ENCODE measurements at regions not wholly inside any gene's neighbourhood (a gene's known extent, or its start where the extent isn't known, plus 50 kb on each side); places are given as distances from the start of the nearest gene placed in this dataset.

GRCh38 chr6:11333132-11333849 lies 100.8 kb upstream of the NEDD9 start:
- H3K4me3 ChIP-seq (ENCODE audit: low read length), result no peak overlapping the region
- no peaks in the 10 kb centered on the region for H3K27me3 ChIP-seq (ENCODE audit: insufficient read depth, low read length)
- H3K9me3 ChIP-seq (ENCODE audit: low read depth, low read length), result no peaks in the 10 kb centered on the region
- H3K4me1 ChIP-seq (ENCODE audit: insufficient read depth, low read length), result peaks cover 45% of the 10 kb centered on the region

GRCh38 chr6:11332463-11332862 lies 100.0 kb upstream of the NEDD9 start:
- Histone ChIP-seq H3K4me3 (ENCODE audit: low read length) (no peak overlapping the region), H3K9me3 (ENCODE audit: low read depth, low read length) (no peaks in the 10 kb centered on the region), H3K27me3 (ENCODE audit: insufficient read depth, low read length) (no peaks in the 10 kb centered on the region), H3K4me1 (ENCODE audit: insufficient read depth, low read length) (peaks cover 45% of the 10 kb centered on the region)

- Histone ChIP-seq H3K27me3 (ENCODE audit: insufficient read depth, low read length) (no peaks in the 10 kb centered on the region), H3K4me3 (ENCODE audit: low read length) (no peak overlapping the region), H3K4me1 (ENCODE audit: insufficient read depth, low read length) (peaks cover 45% of the 10 kb centered on the region), H3K9me3 (ENCODE audit: low read depth, low read length) (no peaks in the 10 kb centered on the region)
Measured at GRCh38 chr6:11331111-11331510, 98.6 kb upstream of the NEDD9 start.

- peaks cover 48% of the 10 kb centered on the region for H3K4me1 ChIP-seq (ENCODE audit: insufficient read depth, low read length)
- H3K27me3 ChIP-seq (ENCODE audit: insufficient read depth, low read length), result no peaks in the 10 kb centered on the region
- H3K9me3 ChIP-seq (ENCODE audit: low read depth, low read length), result no peaks in the 10 kb centered on the region
- no peak overlapping the region for H3K4me3 ChIP-seq (ENCODE audit: low read length)
Measured at GRCh38 chr6:11330413-11330760, 97.9 kb upstream of the NEDD9 start.

GRCh38 chr6:11329726-11330412 lies 97.4 kb upstream of the NEDD9 start:
- Histone ChIP-seq H3K4me3 (ENCODE audit: low read length) (no peak overlapping the region), H3K9me3 (ENCODE audit: low read depth, low read length) (no peaks in the 10 kb centered on the region), H3K27me3 (ENCODE audit: insufficient read depth, low read length) (no peaks in the 10 kb centered on the region), H3K4me1 (ENCODE audit: insufficient read depth, low read length) (peaks cover 51% of the 10 kb centered on the region)

GRCh38 chr6:11328613-11329247 lies 96.3 kb upstream of the NEDD9 start:
- peaks cover 61% of the 10 kb centered on the region for H3K4me1 ChIP-seq (ENCODE audit: insufficient read depth, low read length)
- H3K27me3 ChIP-seq (ENCODE audit: insufficient read depth, low read length), result no peaks in the 10 kb centered on the region
- H3K9me3 ChIP-seq (ENCODE audit: low read depth, low read length), result no peaks in the 10 kb centered on the region
- H3K4me3 ChIP-seq (ENCODE audit: low read length), result no peak overlapping the region

GRCh38 chr6:11327961-11328360 lies 95.5 kb upstream of the NEDD9 start:
- Histone ChIP-seq H3K9me3 (ENCODE audit: low read depth, low read length) (no peaks in the 10 kb centered on the region), H3K4me3 (ENCODE audit: low read length) (no peak overlapping the region), H3K4me1 (ENCODE audit: insufficient read depth, low read length) (peaks cover 60% of the 10 kb centered on the region), H3K27me3 (ENCODE audit: insufficient read depth, low read length) (no peaks in the 10 kb centered on the region)

- Histone ChIP-seq H3K4me3 (ENCODE audit: low read length) (no peak overlapping the region), H3K4me1 (ENCODE audit: insufficient read depth, low read length) (peaks cover 54% of the 10 kb centered on the region), H3K9me3 (ENCODE audit: low read depth, low read length) (no peaks in the 10 kb centered on the region), H3K27me3 (ENCODE audit: insufficient read depth, low read length) (no peaks in the 10 kb centered on the region)
Measured at GRCh38 chr6:11326116-11326515, 93.6 kb upstream of the NEDD9 start.

- Histone ChIP-seq H3K4me1 (ENCODE audit: insufficient read depth, low read length) (peaks cover 38% of the 10 kb centered on the region), H3K9me3 (ENCODE audit: low read depth, low read length) (no peaks in the 10 kb centered on the region), H3K27me3 (ENCODE audit: insufficient read depth, low read length) (no peaks in the 10 kb centered on the region), H3K4me3 (ENCODE audit: low read length) (no peak overlapping the region)
Measured at GRCh38 chr6:11324453-11325015, 92.1 kb upstream of the NEDD9 start.

GRCh38 chr6:11323666-11324452 lies 91.4 kb upstream of the NEDD9 start:
- no peak overlapping the region for H3K4me3 ChIP-seq (ENCODE audit: low read length)
- H3K4me1 ChIP-seq (ENCODE audit: insufficient read depth, low read length), result peaks cover 39% of the 10 kb centered on the region
- H3K27me3 ChIP-seq (ENCODE audit: insufficient read depth, low read length), result no peaks in the 10 kb centered on the region
- H3K9me3 ChIP-seq (ENCODE audit: low read depth, low read length), result no peaks in the 10 kb centered on the region

GRCh38 chr6:11322252-11322885 lies 89.9 kb upstream of the NEDD9 start:
- Histone ChIP-seq H3K9me3 (ENCODE audit: low read depth, low read length) (no peaks in the 10 kb centered on the region), H3K4me1 (ENCODE audit: insufficient read depth, low read length) (peaks cover 52% of the 10 kb centered on the region), H3K27me3 (ENCODE audit: insufficient read depth, low read length) (no peaks in the 10 kb centered on the region), H3K4me3 (ENCODE audit: low read length) (no peak overlapping the region)

GRCh38 chr6:11320914-11321597 lies 88.6 kb upstream of the NEDD9 start:
- H3K4me1 ChIP-seq (ENCODE audit: insufficient read depth, low read length), result peaks cover 52% of the 10 kb centered on the region

GRCh38 chr6:11318835-11319813 lies 86.7 kb upstream of the NEDD9 start:
- H3K4me3 ChIP-seq (ENCODE audit: low read length), result no peak overlapping the region
- no peaks in the 10 kb centered on the region for H3K27me3 ChIP-seq (ENCODE audit: insufficient read depth, low read length)
- H3K4me1 ChIP-seq (ENCODE audit: insufficient read depth, low read length), result peaks cover 38% of the 10 kb centered on the region
- no peaks in the 10 kb centered on the region for H3K9me3 ChIP-seq (ENCODE audit: low read depth, low read length)

More at GRCh38 chr6:11320914-11321597, 88.6 kb upstream of the NEDD9 start:
- no peaks in the 10 kb centered on the region for H3K9me3 ChIP-seq (ENCODE audit: low read depth, low read length)
- H3K4me3 ChIP-seq (ENCODE audit: low read length), result no peak overlapping the region
- no peaks in the 10 kb centered on the region for H3K27me3 ChIP-seq (ENCODE audit: insufficient read depth, low read length)
